GM12864 (cell line): ENCODE measurements at regions not wholly inside any gene's neighbourhood (a gene's known extent, or its start where the extent isn't known, plus 50 kb on each side); places are given as distances from the start of the nearest gene placed in this dataset.

Experiments used
- DNase-seq: peaks from one replicate; pipeline ENCODE4 v3.0.0-alpha.2; 2011; ENCODE audit warnings: low read depth
- H3K4me3 ChIP-seq: 2 replicates; pipeline ENCODE4 v1.5.1; 2011; ENCODE audit warnings: mild to moderate bottlenecking, low read depth, low read length, control low read depth
- CTCF ChIP-seq: IDR thresholded peaks from 2 replicates; pipeline ENCODE4 v1.5.1; 2011; ENCODE audit warnings: low read depth, mild to moderate bottlenecking, moderate library complexity, low read length, control low read depth, inconsistent platforms; ENCODE audit errors: missing control alignments

GRCh38 chr21:23729331-23729730 is 1878.0 kb downstream of the MRPL39 start:
- H3K4me3 ChIP-seq, result no peak overlapping the region
- no peak for TF ChIP-seq CTCF
- DNase-seq, result no peak

- TF ChIP-seq CTCF, result no peak
- no peak for DNase-seq
- H3K4me3 ChIP-seq, result no peak overlapping the region
These were observed 1881.7 kb downstream of the MRPL39 start for GRCh38 chr21:23725576-23725975.

GRCh38 chr21:23718446-23719285 is 1888.6 kb downstream of the MRPL39 start:
- DNase-seq, result no peak
- no peak for TF ChIP-seq CTCF
- no peak overlapping the region for H3K4me3 ChIP-seq

- TF ChIP-seq CTCF, result no peak
- no peak for DNase-seq
These were observed 1895.1 kb downstream of the MRPL39 start for GRCh38 chr21:23712166-23712565.

GRCh38 chr21:23706431-23706830 is 1900.8 kb downstream of the MRPL39 start:
- H3K4me3 ChIP-seq, result no peak overlapping the region
- no peak for TF ChIP-seq CTCF
- DNase-seq, result no peak

More at GRCh38 chr21:23712166-23712565, 1895.1 kb downstream of the MRPL39 start:
- no peak overlapping the region for H3K4me3 ChIP-seq

- no peak for TF ChIP-seq CTCF
- no peak overlapping the region for H3K4me3 ChIP-seq
- no peak for DNase-seq
These were observed 1907.9 kb downstream of the MRPL39 start for GRCh38 chr21:23699402-23699801.

- no peak for DNase-seq
- TF ChIP-seq CTCF, result no peak
- no peak overlapping the region for H3K4me3 ChIP-seq
These were observed 1908.7 kb downstream of the MRPL39 start for GRCh38 chr21:23698619-23699018.
